Activated T-helper 17 cell treated with anti-CD3 and anti-CD28 coated beads, Interleukin-2, amount 50 U/mL, for 72 hours (primary cell): ENCODE measurements at regions not wholly inside any gene's neighbourhood (a gene's known extent, or its start where the extent isn't known, plus 50 kb on each side); places are given as distances from the start of the nearest gene placed in this dataset.
"Not testable (repeated sequence)": the region's sequence is repeated elsewhere in the genome, so short reads cannot be mapped to it uniquely, and the experiment has no call there.

Source experiments
- ATAC-seq: fragments of 150-1000 bp; cut with Tn5 transposase; replicated peaks from 2 replicates; pipeline ENCODE4 v1.10.0; 2021; ENCODE audit warnings: mild to moderate bottlenecking, moderate library complexity
- H3K27ac Mint-ChIP-seq: one replicate; pipeline ENCODE4 v1.8.0; 2022; ENCODE audit warnings: mixed read lengths
- H3K27me3 Mint-ChIP-seq: one replicate; pipeline ENCODE4 v1.8.0; 2022; ENCODE audit warnings: mixed read lengths
- H3K36me3 Mint-ChIP-seq: one replicate; pipeline ENCODE4 v1.8.0; 2022; ENCODE audit warnings: low read depth, mild to moderate bottlenecking, mixed read lengths
- H3K4me1 Mint-ChIP-seq: one replicate; pipeline ENCODE4 v1.8.0; 2022; ENCODE audit warnings: mixed read lengths
- H3K4me3 Mint-ChIP-seq: one replicate; pipeline ENCODE4 v1.8.0; 2022; ENCODE audit warnings: mild to moderate bottlenecking, mixed read lengths
- H3K9me3 Mint-ChIP-seq: one replicate; pipeline ENCODE4 v1.8.0; 2022; ENCODE audit warnings: mixed read lengths

GRCh38 chr7:153529100-153529499, 523.1 kb upstream of the DPP6 start:
- Mint-ChIP-seq H3K27me3 (no peaks in the 10 kb centered on the region), H3K36me3 (no peaks in the 10 kb centered on the region), H3K4me1 (no peaks in the 10 kb centered on the region), H3K27ac (no peak overlapping the region), H3K9me3 (peaks cover 12% of the 10 kb centered on the region), H3K4me3 (no peak overlapping the region)
- no peak for ATAC-seq

- Mint-ChIP-seq H3K9me3 (peaks cover 12% of the 10 kb centered on the region), H3K27ac (no peak overlapping the region), H3K27me3 (no peaks in the 10 kb centered on the region), H3K36me3 (no peaks in the 10 kb centered on the region), H3K4me3 (no peak overlapping the region), H3K4me1 (no peaks in the 10 kb centered on the region)
- ATAC-seq: no peak
Observed at GRCh38 chr7:153529651-153530165, 522.5 kb upstream of the DPP6 start.

GRCh38 chr7:153530441-153530840, 521.8 kb upstream of the DPP6 start:
- Mint-ChIP-seq H3K27me3 (no peaks in the 10 kb centered on the region), H3K36me3 (no peaks in the 10 kb centered on the region), H3K4me3 (no peak overlapping the region), H3K27ac (no peak overlapping the region), H3K4me1 (no peaks in the 10 kb centered on the region), H3K9me3 (peaks cover 12% of the 10 kb centered on the region)
- ATAC-seq: no peak

GRCh38 chr7:153532326-153532725, 519.9 kb upstream of the DPP6 start:
- H3K27me3 Mint-ChIP-seq: no peaks in the 10 kb centered on the region
- no peak overlapping the region for H3K27ac Mint-ChIP-seq
- no peaks in the 10 kb centered on the region for H3K36me3 Mint-ChIP-seq
- no peak overlapping the region for H3K4me3 Mint-ChIP-seq
- peaks cover 7% of the 10 kb centered on the region for H3K9me3 Mint-ChIP-seq
- H3K4me1 Mint-ChIP-seq: no peaks in the 10 kb centered on the region
- no peak for ATAC-seq

GRCh38 chr7:153537271-153537670, 514.9 kb upstream of the DPP6 start:
- Mint-ChIP-seq H3K27me3 (no peaks in the 10 kb centered on the region), H3K9me3 (peaks cover 4% of the 10 kb centered on the region), H3K36me3 (no peaks in the 10 kb centered on the region), H3K27ac (no peak overlapping the region), H3K4me1 (no peaks in the 10 kb centered on the region), H3K4me3 (no peak overlapping the region)
- ATAC-seq: no peak

- no peaks in the 10 kb centered on the region for H3K4me1 Mint-ChIP-seq
- H3K4me3 Mint-ChIP-seq: no peak overlapping the region
- ATAC-seq: no peak
- H3K9me3 Mint-ChIP-seq: peaks cover 10% of the 10 kb centered on the region
- H3K36me3 Mint-ChIP-seq: no peaks in the 10 kb centered on the region
- H3K27me3 Mint-ChIP-seq: no peaks in the 10 kb centered on the region
- no peak overlapping the region for H3K27ac Mint-ChIP-seq
Observed at GRCh38 chr7:153541903-153542302, 510.3 kb upstream of the DPP6 start.

GRCh38 chr7:153543232-153543631, 509.0 kb upstream of the DPP6 start:
- Mint-ChIP-seq H3K27ac (no peak overlapping the region), H3K4me3 (no peak overlapping the region), H3K4me1 (no peaks in the 10 kb centered on the region), H3K9me3 (peaks cover 10% of the 10 kb centered on the region), H3K36me3 (no peaks in the 10 kb centered on the region), H3K27me3 (no peaks in the 10 kb centered on the region)
- no peak for ATAC-seq

- Mint-ChIP-seq H3K27ac (no peak overlapping the region), H3K4me1 (no peaks in the 10 kb centered on the region), H3K4me3 (no peak overlapping the region), H3K36me3 (no peaks in the 10 kb centered on the region), H3K9me3 (peaks cover 4% of the 10 kb centered on the region), H3K27me3 (peaks cover 3% of the 10 kb centered on the region)
- no peak for ATAC-seq
Observed at GRCh38 chr7:153550173-153550572, 502.0 kb upstream of the DPP6 start.

- no peak for ATAC-seq
- peaks cover 15% of the 10 kb centered on the region for H3K9me3 Mint-ChIP-seq
- H3K4me1 Mint-ChIP-seq: no peaks in the 10 kb centered on the region
- no peaks in the 10 kb centered on the region for H3K27me3 Mint-ChIP-seq
- no peak overlapping the region for H3K4me3 Mint-ChIP-seq
- H3K27ac Mint-ChIP-seq: no peak overlapping the region
- no peaks in the 10 kb centered on the region for H3K36me3 Mint-ChIP-seq
Observed at GRCh38 chr7:153564391-153564790, 487.8 kb upstream of the DPP6 start.

GRCh38 chr7:153566324-153566723, 485.9 kb upstream of the DPP6 start:
- Mint-ChIP-seq H3K36me3 (no peaks in the 10 kb centered on the region), H3K4me1 (no peaks in the 10 kb centered on the region), H3K27ac (no peak overlapping the region), H3K9me3 (peaks cover 27% of the 10 kb centered on the region), H3K27me3 (no peaks in the 10 kb centered on the region), H3K4me3 (no peak overlapping the region)
- no peak for ATAC-seq

GRCh38 chr7:153567426-153567825, 484.8 kb upstream of the DPP6 start:
- peaks cover 27% of the 10 kb centered on the region for H3K9me3 Mint-ChIP-seq
- no peak overlapping the region for H3K4me3 Mint-ChIP-seq
- ATAC-seq: no peak
- no peaks in the 10 kb centered on the region for H3K36me3 Mint-ChIP-seq
- H3K27ac Mint-ChIP-seq: no peak overlapping the region
- no peaks in the 10 kb centered on the region for H3K27me3 Mint-ChIP-seq
- H3K4me1 Mint-ChIP-seq: no peaks in the 10 kb centered on the region

GRCh38 chr7:153569520-153569919, 482.7 kb upstream of the DPP6 start:
- not testable (repeated sequence) for H3K4me3 Mint-ChIP-seq, H3K27me3 Mint-ChIP-seq, H3K4me1 Mint-ChIP-seq, H3K36me3 Mint-ChIP-seq, ATAC-seq, H3K27ac Mint-ChIP-seq
- peaks cover 34% of the 10 kb centered on the region for H3K9me3 Mint-ChIP-seq

- no peak overlapping the region for H3K4me3 Mint-ChIP-seq
- H3K27me3 Mint-ChIP-seq: no peaks in the 10 kb centered on the region
- H3K36me3 Mint-ChIP-seq: no peaks in the 10 kb centered on the region
- no peaks in the 10 kb centered on the region for H3K4me1 Mint-ChIP-seq
- H3K9me3 Mint-ChIP-seq: peaks cover 33% of the 10 kb centered on the region
- H3K27ac Mint-ChIP-seq: no peak overlapping the region
- ATAC-seq: no peak
Observed at GRCh38 chr7:153576096-153576495, 476.1 kb upstream of the DPP6 start.

GRCh38 chr7:153581419-153581818, 470.8 kb upstream of the DPP6 start:
- Mint-ChIP-seq H3K27ac (no peak overlapping the region), H3K9me3 (peaks cover 22% of the 10 kb centered on the region), H3K36me3 (no peaks in the 10 kb centered on the region), H3K4me1 (no peaks in the 10 kb centered on the region), H3K4me3 (no peak overlapping the region), H3K27me3 (no peaks in the 10 kb centered on the region)
- ATAC-seq: no peak

GRCh38 chr7:153584132-153584531, 468.1 kb upstream of the DPP6 start:
- no peaks in the 10 kb centered on the region for H3K27me3 Mint-ChIP-seq
- no peaks in the 10 kb centered on the region for H3K4me1 Mint-ChIP-seq
- ATAC-seq: no peak
- H3K36me3 Mint-ChIP-seq: no peaks in the 10 kb centered on the region
- no peak overlapping the region for H3K27ac Mint-ChIP-seq
- H3K9me3 Mint-ChIP-seq: peaks cover 8% of the 10 kb centered on the region
- H3K4me3 Mint-ChIP-seq: no peak overlapping the region

GRCh38 chr7:153588586-153588985, 463.6 kb upstream of the DPP6 start:
- no peaks in the 10 kb centered on the region for H3K27me3 Mint-ChIP-seq
- H3K36me3 Mint-ChIP-seq: no peaks in the 10 kb centered on the region
- no peak for ATAC-seq
- peaks cover 4% of the 10 kb centered on the region for H3K9me3 Mint-ChIP-seq
- H3K4me3 Mint-ChIP-seq: no peak overlapping the region
- no peaks in the 10 kb centered on the region for H3K4me1 Mint-ChIP-seq
- no peak overlapping the region for H3K27ac Mint-ChIP-seq
